ENCODE measurements at regions not wholly inside any gene's neighbourhood (a gene's known extent, or its start where the extent isn't known, plus 50 kb on each side); places are given as distances from the start of the nearest gene placed in this dataset.

GRCh38 chr5:88551724-88552345, 283.2 kb upstream of the TMEM161B start:
- no peak for TF ChIP-seq CTCF (IDR thresholded peaks at IDR 0.05)
- TF ChIP-seq POLR2A (IDR thresholded peaks at IDR 0.05): no peak
